Activated naive CD4-positive, alpha-beta T cell (primary cell): ENCODE measurements at regions not wholly inside any gene's neighbourhood (a gene's known extent, or its start where the extent isn't known, plus 50 kb on each side); places are given as distances from the start of the nearest gene placed in this dataset.

ENCODE experiments used
- DNase-seq, 4 experiments: peaks; one replicate each; lab custom pipeline; 2025; lab: John Stamatoyannopoulos, UW

DNA sequence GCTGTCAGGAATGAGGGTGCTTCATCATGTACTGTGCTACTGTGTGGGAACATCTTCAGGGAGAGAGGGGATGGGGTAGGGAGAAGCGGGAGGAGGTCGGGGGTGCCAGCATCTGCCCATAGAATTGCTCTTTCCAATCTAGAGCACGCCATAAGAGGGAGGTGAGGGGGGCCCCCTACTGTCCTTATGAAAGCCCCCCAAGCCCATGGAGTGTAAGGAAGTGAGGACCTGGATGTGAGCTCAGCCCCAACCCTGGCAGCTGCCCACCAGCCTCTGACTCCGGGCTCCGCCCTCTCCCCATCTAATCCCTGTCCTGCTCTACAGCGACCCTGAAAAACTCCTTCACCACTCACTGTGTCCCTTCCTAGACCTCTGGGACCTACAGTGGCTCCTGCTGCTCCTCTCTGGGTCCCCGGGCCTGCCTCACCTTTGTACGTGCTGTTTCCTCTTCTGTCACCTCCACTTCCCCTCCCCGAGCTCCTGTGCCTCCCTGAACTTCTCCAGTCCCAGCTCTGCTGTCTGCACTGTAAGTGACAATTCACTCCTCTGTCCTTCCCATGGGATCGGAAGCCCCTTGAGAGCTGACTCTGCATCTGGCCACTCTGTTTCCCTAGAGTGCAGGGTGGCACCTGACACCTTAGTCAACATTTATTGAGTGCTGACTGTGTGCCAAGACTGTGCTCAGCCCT lies 269.4 kb downstream of the PTPRU start:
- DNase-seq, result no peak

DNA sequence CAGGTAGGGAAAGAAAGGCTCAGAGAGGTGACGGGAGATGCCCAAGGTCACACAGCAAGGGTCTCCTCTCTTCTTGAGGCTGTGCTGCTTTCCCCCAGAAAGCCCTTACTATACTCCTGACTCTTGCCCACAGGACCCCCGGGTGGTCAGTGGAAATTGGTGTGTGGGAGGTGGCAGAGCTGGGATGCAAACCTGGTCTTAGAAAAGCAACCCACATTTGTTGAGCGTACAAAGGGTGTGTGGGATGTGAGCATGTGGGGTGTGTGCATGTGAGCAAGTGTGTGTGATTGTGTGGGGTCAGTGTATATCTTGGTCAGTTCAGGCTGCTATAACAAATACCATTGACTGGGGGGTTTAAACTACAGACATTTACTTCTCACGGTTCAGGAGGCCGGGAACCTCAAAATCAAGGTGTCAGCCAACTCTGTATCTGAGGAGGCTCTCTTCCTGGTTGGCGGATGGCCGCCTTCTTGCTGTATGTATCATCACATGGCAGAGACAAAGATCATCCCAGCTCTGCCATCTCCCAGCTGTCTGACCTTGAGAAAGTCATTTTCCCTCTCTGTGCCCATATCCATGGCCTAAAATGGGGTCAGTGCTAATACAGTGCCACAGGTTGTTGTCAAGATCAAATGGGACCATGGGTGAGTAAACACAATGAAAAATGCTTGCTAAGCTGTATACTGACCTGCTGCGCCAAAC lies 268.5 kb downstream of the PTPRU start:
- DNase-seq, result no peak

DNA sequence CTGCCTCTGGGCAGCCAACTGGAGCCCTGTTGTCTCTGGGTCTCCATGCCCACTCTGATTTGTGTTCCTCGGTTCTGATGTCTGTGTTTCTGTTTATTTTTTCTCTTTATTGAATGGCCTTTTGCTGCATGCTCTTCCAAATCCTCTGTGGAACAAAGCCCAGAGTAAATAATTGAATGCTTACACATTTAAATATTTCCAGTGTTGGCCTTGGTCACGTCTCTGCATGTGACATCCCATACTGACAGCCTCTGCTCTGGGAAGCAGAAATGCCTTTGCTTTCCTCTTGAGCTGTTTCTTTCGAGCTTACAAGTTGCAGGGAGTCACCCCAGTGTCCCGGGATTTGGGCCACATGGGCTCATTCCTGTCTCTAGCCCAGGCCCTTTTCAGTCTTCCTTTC lies 267.9 kb downstream of the PTPRU start:
- DNase-seq, result no peak

DNA sequence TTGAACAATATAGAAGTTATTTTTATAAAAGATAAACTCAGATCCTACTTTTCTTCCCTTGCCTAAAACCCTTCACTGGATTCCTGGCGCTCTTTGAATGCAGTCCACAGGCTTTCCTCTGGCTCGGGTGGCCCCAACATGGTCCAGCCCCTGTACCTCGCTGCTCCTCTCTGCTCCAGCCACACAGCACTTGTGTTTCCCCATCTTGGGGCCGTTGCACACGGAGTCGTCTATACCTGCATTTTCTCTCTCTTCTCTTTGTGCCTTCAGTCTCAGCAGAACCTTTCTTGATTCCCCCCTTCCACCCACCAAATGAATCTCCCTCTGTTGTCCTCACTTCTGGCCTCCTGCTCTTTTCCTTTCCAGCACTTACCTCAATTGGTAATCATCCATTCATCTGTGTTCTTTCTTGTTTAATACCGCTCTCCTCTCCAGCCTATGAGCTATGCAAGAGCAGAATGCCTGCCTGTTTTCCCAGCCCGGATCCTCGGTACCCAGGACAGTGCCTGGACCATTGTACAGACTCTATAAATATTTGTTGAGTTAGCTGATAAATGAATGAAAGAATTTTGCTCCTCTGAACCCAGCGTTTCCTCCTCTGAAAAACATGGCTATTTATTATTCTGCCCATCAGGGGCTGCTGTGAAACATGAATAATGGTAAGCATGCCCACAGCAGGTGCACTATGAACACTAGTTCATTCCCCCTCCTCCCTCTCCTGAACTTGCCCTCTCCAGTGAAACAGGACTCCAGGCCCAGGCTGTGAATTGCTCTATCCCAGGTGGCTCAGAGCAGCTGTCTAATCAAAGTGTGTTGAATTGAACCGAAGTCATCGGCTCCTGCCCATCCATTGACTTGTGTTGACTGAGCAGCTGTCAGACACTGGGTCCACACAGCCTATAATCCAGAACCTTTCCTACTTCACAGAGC lies 266.9 kb downstream of the PTPRU start:
- no peak for DNase-seq

DNA sequence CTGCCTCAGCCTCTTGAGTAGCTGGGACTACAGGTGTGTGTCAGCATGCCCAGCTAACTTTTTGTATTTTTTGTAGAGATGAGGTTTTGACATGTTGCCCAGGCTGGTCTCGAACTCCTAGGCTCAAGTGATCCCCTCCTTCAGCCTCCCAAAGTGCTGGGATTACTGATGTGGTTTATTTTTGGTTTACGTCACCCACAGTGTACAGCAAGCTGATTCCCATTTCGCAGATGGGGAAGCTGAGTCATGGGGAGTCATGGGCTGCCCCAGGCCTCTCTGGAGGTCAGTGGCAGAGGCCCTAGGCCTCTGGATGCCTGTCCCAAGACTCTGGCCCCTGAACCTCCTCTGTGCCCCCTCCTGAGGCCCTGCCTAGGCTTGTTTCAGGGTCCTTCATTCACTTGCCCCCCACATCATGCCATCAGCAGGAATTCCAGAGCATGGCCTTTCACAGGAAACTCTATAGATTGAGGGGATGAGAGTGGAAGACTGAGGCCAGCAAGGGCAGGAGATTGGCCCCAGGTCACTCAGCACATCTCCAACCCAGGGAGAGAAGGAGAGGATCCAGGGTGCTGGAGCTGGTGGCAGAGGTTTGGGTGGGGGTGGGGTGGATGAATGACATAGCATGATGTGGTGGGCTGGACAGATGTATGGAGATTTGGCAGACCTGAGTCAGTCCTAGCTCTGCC lies 266.0 kb downstream of the PTPRU start:
- no peak for DNase-seq

DNA sequence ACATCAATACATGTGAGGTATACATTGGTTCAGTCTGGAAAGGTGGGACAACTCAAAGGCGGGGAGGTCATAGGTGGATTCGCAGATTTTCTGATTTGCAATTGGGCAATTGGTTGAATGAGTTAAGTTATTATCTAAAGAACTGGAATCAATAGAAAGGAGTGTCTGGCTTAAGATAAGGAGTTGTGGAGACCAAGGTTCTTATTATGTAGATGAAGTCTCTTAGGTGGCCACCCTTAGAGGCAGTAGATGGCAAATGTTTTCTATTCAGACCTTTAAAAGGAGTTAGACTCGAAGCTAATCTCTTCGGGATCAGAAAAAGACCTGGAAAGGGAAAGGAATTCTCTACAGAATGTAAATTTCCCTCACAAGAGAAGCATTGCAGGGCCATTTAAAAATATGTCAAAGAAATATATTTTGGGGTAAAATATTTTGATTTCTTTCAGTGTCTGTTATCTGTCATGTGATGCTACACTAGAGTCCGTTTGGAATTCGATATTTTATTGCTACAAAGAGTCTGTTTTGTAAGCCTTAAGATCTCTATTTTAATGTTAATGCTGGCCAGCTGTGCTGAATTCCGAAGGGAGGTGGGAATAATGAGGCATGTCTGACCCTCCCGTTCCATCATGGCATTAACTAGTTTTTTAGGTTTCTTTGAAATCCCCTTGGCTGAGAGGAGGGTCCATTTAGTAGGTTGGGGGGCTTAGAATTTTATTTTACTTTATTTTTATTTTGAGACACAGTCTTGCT lies 265.1 kb downstream of the PTPRU start:
- no peak for DNase-seq

DNA sequence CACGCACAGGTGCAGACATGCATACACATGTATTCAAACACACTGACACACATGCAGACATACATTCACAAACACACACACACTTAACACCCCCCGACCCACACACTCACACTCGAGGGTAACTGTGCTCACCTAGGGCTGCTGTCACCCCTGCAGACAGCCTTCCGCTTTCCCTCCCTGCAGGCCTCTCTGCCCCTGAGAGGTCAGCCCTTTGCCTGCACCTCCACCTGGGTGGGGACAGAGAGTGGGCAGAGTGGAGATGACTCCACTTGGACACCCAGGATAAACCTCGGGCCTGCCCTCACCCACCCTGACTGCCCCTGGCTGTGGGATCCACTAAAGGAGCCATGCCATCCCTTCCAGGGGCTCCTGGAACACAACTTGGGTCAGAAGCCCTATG lies 264.3 kb downstream of the PTPRU start:
- no peak for DNase-seq

DNA sequence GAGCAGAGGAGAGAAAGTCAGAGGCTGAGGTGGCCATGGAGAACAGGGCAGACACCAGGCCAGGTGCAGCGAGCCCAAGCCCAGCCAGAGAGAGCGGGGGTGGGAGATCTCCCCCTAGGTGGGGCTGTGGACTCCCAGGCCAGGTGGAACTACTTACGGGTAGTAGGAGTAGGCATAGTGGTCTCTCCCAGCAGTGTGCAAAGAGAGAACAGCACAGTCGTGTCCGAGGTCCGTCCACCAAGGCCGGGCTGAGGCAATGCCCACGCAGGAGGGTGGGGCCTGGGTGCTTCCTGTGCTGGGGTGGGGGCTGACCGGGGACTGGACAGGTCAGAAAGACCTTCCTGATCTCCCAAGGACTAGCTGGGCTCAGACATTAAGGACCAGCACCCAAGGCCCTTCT lies 263.7 kb downstream of the PTPRU start:
- no peak for DNase-seq

DNA sequence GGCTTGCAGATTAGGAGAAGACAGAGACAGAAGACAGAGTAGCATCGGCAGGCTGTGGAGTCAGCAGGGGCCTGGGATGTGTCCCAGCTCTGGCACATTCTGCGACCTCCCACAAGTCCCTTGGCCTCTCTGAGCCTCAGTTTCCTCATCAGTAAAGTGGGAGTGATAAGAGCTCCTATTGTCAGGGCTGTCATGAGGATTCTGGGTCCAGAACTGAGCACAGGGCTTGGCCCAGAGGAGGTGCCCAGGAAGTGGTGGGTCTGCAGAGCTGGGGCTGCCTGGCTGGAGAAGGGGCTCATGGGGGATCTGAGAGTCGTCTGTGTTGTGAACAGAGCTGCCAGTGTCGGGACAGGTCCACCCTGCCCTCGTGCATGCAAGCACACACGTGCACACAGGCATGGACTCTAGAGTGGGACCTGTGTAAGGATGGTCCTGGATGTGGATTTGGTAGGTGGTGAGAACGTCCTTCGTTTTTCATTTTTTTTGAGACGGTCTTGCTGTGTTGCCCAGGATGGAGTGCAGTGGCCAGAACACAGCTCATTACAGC lies 262.9 kb downstream of the PTPRU start:
- DNase-seq, result no peak

DNA sequence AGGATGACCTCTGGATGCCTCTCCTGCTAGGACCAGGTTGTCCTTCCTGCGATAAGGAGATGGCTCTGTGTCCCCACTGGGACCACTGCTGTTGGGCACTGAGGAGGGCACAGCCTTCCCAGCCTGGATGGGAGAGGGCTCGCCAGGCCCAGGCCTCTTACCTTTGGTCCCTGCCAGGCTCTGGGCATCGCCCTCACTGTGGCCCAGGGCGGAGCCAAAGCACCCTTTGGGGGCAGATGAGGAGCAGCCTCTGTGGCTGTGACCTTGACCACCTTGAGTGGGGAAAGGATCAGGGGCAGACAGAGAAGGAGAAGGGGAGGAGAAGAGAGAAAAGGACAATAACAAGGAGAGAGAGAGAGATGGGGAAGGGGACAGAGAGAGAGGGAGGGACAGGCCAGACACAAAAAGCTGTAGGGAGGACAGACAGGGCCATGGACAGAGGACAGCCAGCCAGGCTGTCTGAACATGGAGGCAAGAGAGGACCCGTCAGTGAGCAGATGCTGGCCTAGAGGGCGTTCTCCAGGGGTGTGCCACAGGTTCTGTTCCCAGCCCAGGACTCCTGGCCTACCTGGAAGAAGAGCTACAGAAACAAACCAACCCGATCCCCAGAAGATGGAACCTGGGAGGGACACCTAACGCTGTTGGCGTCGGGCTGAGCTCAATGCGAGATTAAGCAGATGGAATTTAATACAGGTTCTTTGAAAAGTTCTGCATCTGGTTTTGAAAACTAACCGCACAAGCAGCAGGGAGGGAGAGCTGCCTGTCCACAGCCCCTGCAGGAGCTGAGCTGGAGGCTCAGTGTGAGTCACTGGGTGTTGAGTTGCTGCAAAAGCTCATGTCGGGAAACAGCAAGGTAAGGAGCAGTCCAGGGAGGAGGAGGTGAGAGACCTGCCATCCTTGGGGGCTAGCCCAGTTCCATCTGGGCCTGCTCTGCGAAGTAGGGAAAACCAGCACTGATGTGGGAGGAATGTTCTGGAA lies 262.1 kb downstream of the PTPRU start:
- DNase-seq, result no peak

DNA sequence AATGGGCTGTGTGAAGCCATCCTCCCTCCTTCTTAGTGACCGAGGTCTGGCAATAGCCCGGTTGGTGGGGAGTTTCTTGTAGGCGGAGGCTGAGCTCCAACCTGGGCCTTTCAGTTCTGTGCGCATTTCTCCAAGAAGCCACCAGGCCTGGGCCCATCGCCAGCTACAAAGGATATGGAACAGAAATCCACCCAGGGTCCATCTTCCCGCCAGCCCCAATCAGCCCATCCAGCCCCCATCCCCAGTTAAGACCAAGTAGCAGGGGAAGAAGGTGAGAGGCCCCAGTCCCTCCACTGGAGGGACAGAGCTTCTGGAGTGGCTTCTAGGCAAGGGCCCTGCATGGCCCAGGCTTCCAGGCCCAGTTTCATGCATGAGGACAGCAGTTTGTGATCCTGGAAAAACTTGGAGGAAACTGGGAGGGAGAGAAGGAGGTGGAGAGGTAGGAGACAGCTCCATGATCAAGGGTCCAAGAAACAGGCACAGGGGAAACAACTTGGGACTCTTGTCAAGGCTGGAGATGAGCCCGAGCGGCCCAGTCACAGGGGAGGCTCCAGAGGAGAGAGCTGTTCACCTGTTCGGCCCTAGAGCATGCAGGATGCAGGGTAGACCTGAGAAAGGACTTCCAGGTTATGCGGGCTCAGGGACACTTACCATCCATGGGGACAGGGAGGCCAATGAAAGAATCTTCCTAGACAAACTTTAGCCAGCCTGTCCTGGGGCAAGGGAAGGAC lies 261.2 kb downstream of the PTPRU start:
- no peak for DNase-seq

DNA sequence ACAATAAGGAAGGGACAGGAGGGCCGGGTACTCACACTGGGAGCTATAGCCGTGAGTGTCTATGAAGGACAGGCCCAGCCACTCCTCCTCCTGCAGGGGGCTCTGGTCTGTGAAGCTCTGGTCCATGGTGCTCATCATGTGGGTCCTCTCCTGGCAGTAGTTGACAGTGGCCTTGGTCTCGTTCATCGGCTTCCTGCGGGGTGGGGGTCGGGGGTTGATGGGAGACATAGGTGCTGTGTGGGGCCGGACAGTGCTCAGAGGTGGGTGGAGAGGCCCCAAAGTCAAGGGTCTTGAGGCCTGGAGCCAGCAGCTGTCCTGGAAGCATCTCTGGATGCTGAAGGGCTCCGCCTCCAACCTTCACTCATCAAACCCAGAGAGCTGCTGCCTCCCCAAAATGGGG lies 260.4 kb downstream of the PTPRU start:
- DNase-seq, result no peak

DNA sequence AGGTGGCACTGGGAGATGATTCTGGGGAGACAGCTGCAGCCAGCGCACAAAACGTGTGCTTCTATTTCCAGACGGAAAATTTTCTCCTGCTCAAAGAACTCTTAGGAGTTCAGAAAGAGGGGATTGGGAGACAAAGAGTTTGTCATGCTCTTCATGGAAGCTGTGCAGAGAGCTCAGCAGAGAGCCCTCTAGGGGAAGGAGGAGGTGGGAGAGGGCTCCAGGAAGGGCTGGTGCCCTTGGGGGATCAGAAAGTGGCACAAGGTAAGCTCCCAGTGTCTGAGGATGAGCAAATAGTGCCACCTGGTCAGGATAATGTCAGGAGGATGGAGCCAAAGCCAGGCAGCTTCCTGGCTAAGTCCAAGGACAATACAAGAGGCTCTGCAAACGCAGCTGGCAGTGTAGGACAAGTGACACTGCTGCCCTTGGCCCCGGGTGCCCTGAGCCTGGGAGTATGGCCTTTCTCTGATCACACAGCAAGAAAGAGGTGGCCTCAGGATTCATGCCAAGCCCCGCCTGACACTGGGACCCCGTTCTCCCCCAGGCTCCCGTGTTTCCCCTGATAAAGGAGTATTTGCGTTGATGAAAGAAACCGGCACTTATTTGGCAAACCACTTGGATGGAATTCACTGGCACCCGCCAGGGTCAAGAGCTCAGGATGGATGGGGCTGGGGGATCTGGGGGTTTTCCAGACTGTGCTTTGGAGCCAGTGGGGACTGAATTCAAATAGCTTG lies 254.0 kb downstream of the PTPRU start:
- no peak for DNase-seq

DNA sequence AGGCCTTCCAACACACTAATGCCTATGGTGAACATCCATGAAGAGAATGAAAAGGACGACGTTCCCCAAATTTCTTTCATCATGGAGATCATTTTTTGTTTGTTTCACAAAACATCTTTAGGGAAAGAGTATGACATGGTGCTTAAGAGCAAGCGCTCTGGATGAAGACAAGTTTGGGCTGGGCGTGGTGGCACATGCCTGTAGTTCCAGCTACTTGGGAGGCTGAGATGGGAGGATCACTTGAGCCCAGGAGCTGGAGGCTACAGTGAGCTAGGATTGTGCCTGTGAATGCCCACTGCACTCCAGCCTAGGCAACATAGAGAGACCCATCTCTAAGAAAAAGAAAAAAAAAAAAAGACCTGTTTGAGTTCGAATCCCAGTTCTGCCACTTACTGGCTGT lies 253.1 kb downstream of the PTPRU start:
- no peak for DNase-seq

DNA sequence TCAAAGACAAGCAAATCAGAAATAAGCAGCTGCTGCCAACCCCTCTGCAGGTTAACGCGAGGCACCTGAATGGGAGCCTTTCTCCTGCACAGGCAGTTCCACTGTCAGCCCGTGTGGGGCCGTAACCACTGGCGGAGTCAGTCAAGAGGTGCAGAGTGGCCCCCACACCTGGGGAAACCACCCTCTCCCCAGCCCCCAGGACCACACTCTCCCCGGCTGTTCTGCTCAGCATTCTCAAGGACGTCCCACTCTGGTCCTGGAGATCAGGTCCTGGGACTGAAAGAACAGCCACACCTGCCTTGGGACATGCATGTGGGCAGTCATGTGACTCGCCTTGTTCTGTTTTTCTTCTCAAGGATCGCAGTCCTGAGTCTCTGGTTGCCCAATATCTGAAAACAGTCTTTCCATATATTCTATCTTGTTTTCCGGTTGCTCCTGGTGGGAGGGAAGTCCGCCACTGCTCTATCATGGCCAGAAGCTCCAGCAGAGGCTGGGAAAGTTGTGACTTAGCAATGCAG lies 252.5 kb downstream of the PTPRU start:
- DNase-seq, result no peak

DNA sequence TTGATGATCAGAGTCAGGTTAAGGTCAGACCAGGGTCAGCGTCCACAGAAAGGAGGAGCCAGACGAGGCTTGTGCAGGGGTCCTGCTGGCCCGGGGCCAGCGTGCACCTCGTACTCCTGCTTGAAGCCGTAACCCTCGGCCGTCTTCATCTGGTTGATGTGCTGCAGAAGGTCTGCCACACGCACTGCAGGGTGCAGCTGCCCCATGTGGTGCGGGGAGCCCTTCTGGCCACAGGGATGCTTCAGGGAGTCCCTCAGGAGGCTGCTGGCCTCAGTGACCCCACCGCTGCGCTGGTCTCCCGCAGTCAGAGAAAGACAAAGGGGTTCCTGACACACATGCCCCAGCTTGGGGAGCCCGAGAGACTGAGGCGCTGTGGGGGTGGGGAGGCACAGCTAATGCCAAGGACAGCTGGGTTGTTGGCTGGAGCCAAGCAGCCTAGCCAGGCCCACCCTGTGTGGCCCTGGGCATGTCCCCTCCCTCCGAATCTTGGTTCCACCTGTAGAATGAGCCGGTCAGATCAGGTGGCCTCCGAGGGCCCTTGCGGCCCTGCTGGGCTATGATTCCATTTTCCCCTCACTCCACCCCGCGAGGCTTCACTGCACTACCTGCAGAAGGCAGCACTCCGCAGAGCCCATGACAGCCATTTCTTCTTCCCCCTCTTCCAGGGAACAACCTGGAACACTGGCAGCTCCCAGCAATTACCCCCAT lies 251.9 kb downstream of the PTPRU start:
- DNase-seq, result no peak

DNA sequence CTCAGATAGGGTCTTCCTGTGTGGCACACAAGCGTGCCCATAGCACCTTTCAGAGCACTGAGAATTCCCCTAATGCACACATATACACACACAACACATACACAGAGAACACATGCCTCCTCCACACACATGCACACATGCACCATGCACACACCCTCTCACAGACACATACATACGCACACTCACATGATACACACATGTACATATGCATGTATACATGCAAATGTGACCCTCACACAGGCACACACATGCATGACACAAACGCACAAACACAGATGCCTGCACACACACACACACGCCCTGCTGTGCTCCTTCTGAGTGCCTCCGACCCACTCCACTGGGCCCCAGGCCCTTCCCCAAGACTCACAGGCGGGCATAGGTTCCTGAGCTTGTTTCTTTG lies 251.0 kb downstream of the PTPRU start:
- no peak for DNase-seq
